ENCODE measurements at regions not wholly inside any gene's neighbourhood (a gene's known extent, or its start where the extent isn't known, plus 50 kb on each side); places are given as distances from the start of the nearest gene placed in this dataset.

- TF ChIP-seq POLR2AphosphoS5 (IDR thresholded peaks at IDR 0.05; ENCODE audit: insufficient read depth, low read depth, low read length), result no peak
- no peak for TF ChIP-seq POLR2A (IDR thresholded peaks at IDR 0.05; ENCODE audit: low read depth, low read length)
- TF ChIP-seq CTCF (IDR thresholded peaks at IDR 0.05; ENCODE audit: extremely low read depth in 1 of 2, insufficient read depth in 1 of 2, low read depth in 1 of 2, low read length in 2 of 2), result no peak
- no peak for TF ChIP-seq MAX (IDR thresholded peaks at IDR 0.05; ENCODE audit: insufficient read depth, insufficient read length)
- TF ChIP-seq MYC (IDR thresholded peaks at IDR 0.05; ENCODE audit: low read depth, low read length), result no peak
Observed at GRCh38 chr6:43940393-43941087, 170.5 kb downstream of the VEGFA start.

Measured in endothelial cell of umbilical vein (primary cell).